ENCODE measurements at regions not wholly inside any gene's neighbourhood (a gene's known extent, or its start where the extent isn't known, plus 50 kb on each side); places are given as distances from the start of the nearest gene placed in this dataset.

GRCh38 chr3:159520638-159521037, 468.0 kb upstream of the IL12A start:
- Histone ChIP-seq H3K27me3 (ENCODE audit: control insufficient read depth, insufficient read depth, low read length) (no peaks in the 10 kb centered on the region), H3K4me1 (ENCODE audit: control insufficient read depth, insufficient read depth, low read length) (no peaks in the 10 kb centered on the region), H3K27ac (ENCODE audit: low read length) (no peak overlapping the region), H3K4me3 (ENCODE audit: low read length) (no peak overlapping the region), H3K9me3 (replicated peaks; ENCODE audit: control insufficient read depth, low read depth, low read length) (no peaks in the 10 kb centered on the region), H3K36me3 (ENCODE audit: control insufficient read depth, insufficient read depth, low read length) (no peaks in the 10 kb centered on the region)
- WGBS (ENCODE audit: insufficient coverage): no CpG with 5 or more reads among the region's 3 CpGs
- DNase-seq: no peak

GRCh38 chr3:159522276-159522675, 466.4 kb upstream of the IL12A start:
- Histone ChIP-seq H3K4me1 (ENCODE audit: control insufficient read depth, insufficient read depth, low read length) (no peaks in the 10 kb centered on the region), H3K27ac (ENCODE audit: low read length) (no peak overlapping the region), H3K4me3 (ENCODE audit: low read length) (no peak overlapping the region), H3K9me3 (replicated peaks; ENCODE audit: control insufficient read depth, low read depth, low read length) (no peaks in the 10 kb centered on the region), H3K36me3 (ENCODE audit: control insufficient read depth, insufficient read depth, low read length) (no peaks in the 10 kb centered on the region), H3K27me3 (ENCODE audit: control insufficient read depth, insufficient read depth, low read length) (no peaks in the 10 kb centered on the region)
- 92% methylated on average over 2 of the region's 3 CpGs for whole genome bisulfite sequencing (ENCODE audit: insufficient coverage)
- no peak for DNase-seq

GRCh38 chr3:159528251-159528895, 460.3 kb upstream of the IL12A start:
- no peak for DNase-seq
- 79% methylated on average over 6 of the region's 9 CpGs for WGBS (ENCODE audit: insufficient coverage)
- Histone ChIP-seq H3K27ac (ENCODE audit: low read length) (no peak overlapping the region), H3K4me3 (ENCODE audit: low read length) (no peak overlapping the region), H3K36me3 (ENCODE audit: control insufficient read depth, insufficient read depth, low read length) (no peaks in the 10 kb centered on the region), H3K27me3 (ENCODE audit: control insufficient read depth, insufficient read depth, low read length) (no peaks in the 10 kb centered on the region), H3K9me3 (replicated peaks; ENCODE audit: control insufficient read depth, low read depth, low read length) (no peaks in the 10 kb centered on the region), H3K4me1 (ENCODE audit: control insufficient read depth, insufficient read depth, low read length) (no peaks in the 10 kb centered on the region)

GRCh38 chr3:159532577-159532976, 456.1 kb upstream of the IL12A start:
- no peaks in the 10 kb centered on the region for H3K4me1 ChIP-seq (ENCODE audit: control insufficient read depth, insufficient read depth, low read length)
- no peaks in the 10 kb centered on the region for H3K9me3 ChIP-seq (replicated peaks; ENCODE audit: control insufficient read depth, low read depth, low read length)
- H3K27ac ChIP-seq (ENCODE audit: low read length): no peak overlapping the region
- H3K36me3 ChIP-seq (ENCODE audit: control insufficient read depth, insufficient read depth, low read length): no peaks in the 10 kb centered on the region
- H3K27me3 ChIP-seq (ENCODE audit: control insufficient read depth, insufficient read depth, low read length): no peaks in the 10 kb centered on the region
- DNase-seq: no peak
- no peak overlapping the region for H3K4me3 ChIP-seq (ENCODE audit: low read length)

- Histone ChIP-seq H3K27me3 (ENCODE audit: control insufficient read depth, insufficient read depth, low read length) (no peaks in the 10 kb centered on the region), H3K4me1 (ENCODE audit: control insufficient read depth, insufficient read depth, low read length) (no peaks in the 10 kb centered on the region), H3K36me3 (ENCODE audit: control insufficient read depth, insufficient read depth, low read length) (no peaks in the 10 kb centered on the region), H3K9me3 (replicated peaks; ENCODE audit: control insufficient read depth, low read depth, low read length) (no peaks in the 10 kb centered on the region), H3K4me3 (ENCODE audit: low read length) (no peak overlapping the region), H3K27ac (ENCODE audit: low read length) (no peak overlapping the region)
- DNase-seq: no peak
- WGBS (ENCODE audit: insufficient coverage): 20% methylated on average over 1 of the region's 3 CpGs
These were observed 454.1 kb upstream of the IL12A start for GRCh38 chr3:159534496-159534895.

GRCh38 chr3:159536876-159537275, 451.8 kb upstream of the IL12A start:
- H3K36me3 ChIP-seq (ENCODE audit: control insufficient read depth, insufficient read depth, low read length): no peaks in the 10 kb centered on the region
- H3K27me3 ChIP-seq (ENCODE audit: control insufficient read depth, insufficient read depth, low read length): no peaks in the 10 kb centered on the region
- H3K9me3 ChIP-seq (replicated peaks; ENCODE audit: control insufficient read depth, low read depth, low read length): no peaks in the 10 kb centered on the region
- no CpG with 5 or more reads among the region's 1 CpG for WGBS (ENCODE audit: insufficient coverage)
- DNase-seq: no peak
- no peaks in the 10 kb centered on the region for H3K4me1 ChIP-seq (ENCODE audit: control insufficient read depth, insufficient read depth, low read length)
- H3K27ac ChIP-seq (ENCODE audit: low read length): no peak overlapping the region
- H3K4me3 ChIP-seq (ENCODE audit: low read length): no peak overlapping the region

GRCh38 chr3:159538507-159538906, 450.1 kb upstream of the IL12A start:
- Histone ChIP-seq H3K4me3 (ENCODE audit: low read length) (no peak overlapping the region), H3K27me3 (ENCODE audit: control insufficient read depth, insufficient read depth, low read length) (no peaks in the 10 kb centered on the region), H3K36me3 (ENCODE audit: control insufficient read depth, insufficient read depth, low read length) (no peaks in the 10 kb centered on the region), H3K9me3 (replicated peaks; ENCODE audit: control insufficient read depth, low read depth, low read length) (no peaks in the 10 kb centered on the region), H3K4me1 (ENCODE audit: control insufficient read depth, insufficient read depth, low read length) (no peaks in the 10 kb centered on the region), H3K27ac (ENCODE audit: low read length) (no peak overlapping the region)
- DNase-seq: no peak
- no CpG with 5 or more reads among the region's 1 CpG for WGBS (ENCODE audit: insufficient coverage)

- Histone ChIP-seq H3K9me3 (replicated peaks; ENCODE audit: control insufficient read depth, low read depth, low read length) (no peaks in the 10 kb centered on the region), H3K4me1 (ENCODE audit: control insufficient read depth, insufficient read depth, low read length) (no peaks in the 10 kb centered on the region), H3K27ac (ENCODE audit: low read length) (no peak overlapping the region), H3K4me3 (ENCODE audit: low read length) (no peak overlapping the region), H3K36me3 (ENCODE audit: control insufficient read depth, insufficient read depth, low read length) (no peaks in the 10 kb centered on the region), H3K27me3 (ENCODE audit: control insufficient read depth, insufficient read depth, low read length) (no peaks in the 10 kb centered on the region)
- no peak for DNase-seq
- WGBS (ENCODE audit: insufficient coverage): no CpG with 5 or more reads among the region's 2 CpGs
These were observed 447.6 kb upstream of the IL12A start for GRCh38 chr3:159540882-159541495.

- no peaks in the 10 kb centered on the region for H3K4me1 ChIP-seq (ENCODE audit: control insufficient read depth, insufficient read depth, low read length)
- H3K9me3 ChIP-seq (replicated peaks; ENCODE audit: control insufficient read depth, low read depth, low read length): peaks cover 3% of the 10 kb centered on the region
- no peaks in the 10 kb centered on the region for H3K27me3 ChIP-seq (ENCODE audit: control insufficient read depth, insufficient read depth, low read length)
- no peak overlapping the region for H3K27ac ChIP-seq (ENCODE audit: low read length)
- no peak for DNase-seq
- no peaks in the 10 kb centered on the region for H3K36me3 ChIP-seq (ENCODE audit: control insufficient read depth, insufficient read depth, low read length)
- no peak overlapping the region for H3K4me3 ChIP-seq (ENCODE audit: low read length)
- no CpG with 5 or more reads among the region's 3 CpGs for WGBS (ENCODE audit: insufficient coverage)
These were observed 439.8 kb upstream of the IL12A start for GRCh38 chr3:159548675-159549335.

- H3K4me1 ChIP-seq (ENCODE audit: control insufficient read depth, insufficient read depth, low read length): no peaks in the 10 kb centered on the region
These were observed 433.4 kb upstream of the IL12A start for GRCh38 chr3:159555205-159555604.

More at GRCh38 chr3:159555205-159555604, 433.4 kb upstream of the IL12A start:
- no peak overlapping the region for H3K4me3 ChIP-seq (ENCODE audit: low read length)
- DNase-seq: no peak
- H3K27me3 ChIP-seq (ENCODE audit: control insufficient read depth, insufficient read depth, low read length): no peaks in the 10 kb centered on the region
- H3K36me3 ChIP-seq (ENCODE audit: control insufficient read depth, insufficient read depth, low read length): no peaks in the 10 kb centered on the region
- H3K9me3 ChIP-seq (replicated peaks; ENCODE audit: control insufficient read depth, low read depth, low read length): no peaks in the 10 kb centered on the region
- H3K27ac ChIP-seq (ENCODE audit: low read length): no peak overlapping the region

Measured in muscle of leg (tissue), 3 donors.